ENCODE measurements at regions not wholly inside any gene's neighbourhood (a gene's known extent, or its start where the extent isn't known, plus 50 kb on each side); places are given as distances from the start of the nearest gene placed in this dataset.

- DNase-seq = no peak
Observed at GRCh38 chr17:12388226-12388625, 277.5 kb upstream of the MYOCD start.

- DNase-seq = no peak
Observed at GRCh38 chr17:12389421-12389820, 276.3 kb upstream of the MYOCD start.

DNA sequence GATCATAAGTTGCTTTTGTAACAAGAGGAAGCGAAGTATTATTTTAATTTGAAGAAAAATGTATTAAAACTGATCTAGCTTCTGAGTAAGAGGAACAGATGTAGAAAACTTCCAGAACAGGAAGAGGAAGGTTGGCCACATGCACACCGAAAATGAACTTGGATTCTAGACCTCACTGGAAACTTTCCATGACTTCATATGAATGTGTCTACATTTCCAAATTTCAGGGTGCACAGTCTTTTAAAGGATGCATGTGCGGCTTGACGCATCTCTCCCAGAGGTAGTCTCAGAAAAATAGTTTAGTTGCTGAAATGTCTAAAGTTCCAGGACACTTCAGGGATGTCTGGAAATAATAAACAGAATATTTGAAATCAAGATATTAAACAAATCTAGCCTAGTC is 275.1 kb upstream of the MYOCD start:
- DNase-seq = no peak

- DNase-seq = no peak
Observed at GRCh38 chr17:12391468-12391867, 274.2 kb upstream of the MYOCD start.

GRCh38 chr17:12395733-12396354 is 269.8 kb upstream of the MYOCD start:
- peak; percentile 47 for DNase-seq

DNA sequence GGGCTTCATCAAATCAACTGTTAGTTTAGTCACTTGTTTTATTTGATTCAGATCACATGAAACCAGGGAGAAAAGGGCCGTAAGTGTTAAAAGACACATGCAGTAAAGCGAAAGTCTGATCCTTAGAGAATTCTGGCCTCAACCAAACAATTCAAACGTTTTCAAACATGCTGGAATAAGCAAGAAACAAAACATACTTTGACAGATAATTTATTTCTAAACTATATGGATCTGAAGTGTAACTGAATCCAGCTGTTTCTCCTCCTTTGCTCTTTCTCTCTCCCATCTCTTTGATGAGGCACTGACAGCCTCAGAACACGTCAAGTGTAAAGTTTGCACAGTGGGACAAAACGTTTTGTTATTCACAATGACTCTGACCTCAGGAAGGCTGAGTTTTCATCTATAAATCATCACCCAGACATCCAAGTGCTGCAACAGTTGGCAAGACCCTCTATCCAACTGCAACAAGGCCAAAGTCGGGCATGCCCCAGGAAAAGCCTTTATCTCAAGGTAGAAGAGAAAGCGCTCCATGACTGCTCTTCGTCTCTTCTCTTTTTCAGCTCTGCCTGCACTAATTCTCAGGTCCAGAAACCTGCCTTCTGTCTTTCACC is 267.1 kb upstream of the MYOCD start:
- no peak for DNase-seq

DNA sequence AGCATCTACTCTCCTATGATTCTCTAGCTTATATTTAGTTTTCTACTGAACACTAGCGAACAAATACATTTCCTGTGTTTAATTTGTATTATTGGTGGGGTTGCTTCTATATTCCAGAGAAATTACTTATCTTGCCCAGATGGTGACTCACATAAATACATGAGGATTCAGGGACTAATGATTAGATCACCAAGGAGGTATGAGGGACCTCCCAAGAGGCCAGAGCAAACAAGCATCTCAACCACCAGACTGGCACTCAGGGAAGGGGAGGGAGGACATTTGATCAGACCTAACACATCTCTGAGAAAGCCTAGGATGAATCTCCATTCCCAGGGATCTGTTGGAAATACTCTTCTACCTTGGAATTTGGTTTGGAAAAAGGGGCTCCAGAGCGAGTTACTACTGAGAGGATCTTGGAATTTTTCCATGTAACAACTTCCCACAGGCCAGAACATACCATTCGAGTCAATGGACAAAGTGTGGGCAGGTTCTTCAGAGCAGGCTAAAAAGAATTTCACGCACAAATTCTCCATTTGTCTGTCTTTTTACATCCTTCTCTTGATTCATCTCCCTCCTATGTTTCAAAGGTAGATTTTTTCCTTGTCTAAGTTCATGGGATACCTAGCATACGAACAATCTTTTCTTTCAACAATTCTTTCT is 262.6 kb upstream of the MYOCD start:
- no peak for DNase-seq

- DNase-seq = no peak
Observed at GRCh38 chr17:12403881-12404398, 261.8 kb upstream of the MYOCD start.

DNA sequence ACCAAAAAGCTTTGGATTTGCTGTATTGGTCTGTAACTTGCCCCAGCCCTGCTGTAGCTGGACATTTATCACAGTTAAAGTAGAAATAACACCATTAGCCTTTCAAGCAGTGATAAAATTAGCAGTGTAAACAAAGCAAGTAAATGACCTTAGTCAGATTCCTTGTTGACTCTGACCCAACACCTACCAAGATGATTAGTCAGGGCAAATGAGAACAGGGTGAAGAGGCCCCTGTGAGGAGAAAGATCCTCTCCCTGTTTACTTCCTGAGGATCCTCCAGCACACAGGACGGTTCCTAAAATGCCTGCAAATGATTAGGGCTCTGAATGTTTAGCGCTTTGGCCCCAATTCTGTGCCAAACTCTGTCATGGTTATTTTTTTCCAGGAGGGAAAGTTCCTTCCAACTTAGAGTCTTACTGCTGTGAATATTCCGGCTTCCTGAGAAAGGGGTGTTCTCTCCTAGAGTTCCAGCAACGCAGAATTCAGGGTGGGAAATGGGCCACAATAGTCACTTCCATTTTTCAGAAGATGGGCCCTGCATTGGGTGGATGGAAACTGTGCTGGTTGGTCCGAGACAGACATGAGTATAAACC is 259.0 kb upstream of the MYOCD start:
- no peak for DNase-seq

GRCh38 chr17:12407495-12408252 is 258.0 kb upstream of the MYOCD start:
- DNase-seq = no peak

- DNase-seq = no peak
Observed at GRCh38 chr17:12409082-12409481, 256.6 kb upstream of the MYOCD start.

- DNase-seq = no peak
Observed at GRCh38 chr17:12410717-12411116, 255.0 kb upstream of the MYOCD start.

DNA sequence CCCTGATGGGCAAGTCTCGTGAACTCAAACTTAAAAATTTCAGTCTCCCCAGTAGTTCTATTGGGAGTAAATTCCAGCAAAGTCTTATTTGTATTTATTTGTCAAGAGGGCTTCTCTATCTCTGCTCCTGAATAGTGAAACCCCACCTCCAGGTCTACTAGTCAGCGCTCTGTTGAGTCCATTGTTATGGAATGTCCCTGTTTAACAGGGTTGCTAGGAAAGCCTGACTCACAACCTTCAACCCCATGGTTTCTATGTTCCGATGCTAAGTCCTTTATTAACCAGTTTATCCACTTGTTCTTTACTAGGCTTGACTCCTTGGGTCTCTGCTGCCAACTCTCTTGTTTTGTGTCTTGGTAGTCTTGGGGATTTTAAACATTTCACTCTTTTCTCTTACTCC is 250.7 kb upstream of the MYOCD start:
- DNase-seq = no peak

DNA sequence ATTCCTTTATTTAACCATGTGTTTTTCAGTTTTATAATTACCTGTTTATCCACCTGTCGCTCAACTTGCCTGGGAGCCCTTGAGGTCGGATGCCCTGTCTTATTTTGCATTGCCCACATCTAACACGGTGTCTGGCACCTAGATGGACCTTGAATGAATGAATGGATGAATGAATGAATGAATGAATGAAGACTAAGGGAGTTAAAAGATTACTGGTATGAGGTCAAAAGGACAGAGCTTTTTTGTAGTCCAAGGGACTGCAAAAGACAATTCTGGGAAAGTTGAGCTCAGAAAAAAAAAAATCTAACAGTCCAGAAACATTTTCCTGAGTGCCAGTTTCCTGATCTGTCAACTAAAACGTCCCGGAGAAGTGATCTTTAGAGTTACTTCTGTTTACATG is 244.6 kb upstream of the MYOCD start:
- no peak for DNase-seq

- DNase-seq = no peak
Observed at GRCh38 chr17:12421646-12422306, 243.9 kb upstream of the MYOCD start.

DNA sequence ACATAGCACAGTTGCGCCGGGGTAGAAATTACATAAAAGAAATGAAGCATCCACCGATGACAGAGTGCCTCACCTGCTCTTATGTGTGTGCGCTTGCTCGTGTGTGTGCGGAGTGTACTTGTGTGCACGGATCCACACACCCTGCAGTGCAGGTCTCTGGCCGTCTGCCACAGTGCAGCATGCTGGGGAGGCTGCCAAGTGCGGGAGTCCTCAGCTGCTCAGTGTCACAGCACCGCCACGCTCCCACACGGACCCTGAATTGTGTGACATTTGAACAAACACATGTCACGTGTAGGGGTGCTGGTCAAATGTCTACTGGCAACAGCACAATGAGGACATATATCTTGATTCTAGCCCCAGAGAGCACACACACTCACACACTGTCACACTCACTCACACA is 243.0 kb upstream of the MYOCD start:
- DNase-seq = no peak

DNA sequence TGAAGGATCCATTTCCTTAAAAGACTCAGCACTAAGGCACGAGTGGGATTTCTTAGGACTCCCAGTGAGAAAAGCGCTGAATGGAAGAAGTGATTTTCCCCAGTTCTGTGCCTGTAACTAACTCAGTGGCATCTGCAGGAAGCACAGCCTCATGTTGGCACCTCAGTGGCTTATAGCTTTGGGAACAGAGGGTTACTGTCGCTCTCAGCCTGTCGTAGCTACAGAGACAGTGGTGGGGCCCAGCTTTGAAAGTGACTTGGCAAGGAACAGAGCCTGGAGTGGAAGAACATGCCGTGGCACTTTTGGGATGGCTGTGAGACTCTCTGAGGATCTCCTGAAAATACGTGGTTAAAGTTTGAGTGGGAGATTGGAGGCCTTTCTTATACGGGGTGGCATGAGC is 242.4 kb upstream of the MYOCD start:
- DNase-seq = no peak

DNA sequence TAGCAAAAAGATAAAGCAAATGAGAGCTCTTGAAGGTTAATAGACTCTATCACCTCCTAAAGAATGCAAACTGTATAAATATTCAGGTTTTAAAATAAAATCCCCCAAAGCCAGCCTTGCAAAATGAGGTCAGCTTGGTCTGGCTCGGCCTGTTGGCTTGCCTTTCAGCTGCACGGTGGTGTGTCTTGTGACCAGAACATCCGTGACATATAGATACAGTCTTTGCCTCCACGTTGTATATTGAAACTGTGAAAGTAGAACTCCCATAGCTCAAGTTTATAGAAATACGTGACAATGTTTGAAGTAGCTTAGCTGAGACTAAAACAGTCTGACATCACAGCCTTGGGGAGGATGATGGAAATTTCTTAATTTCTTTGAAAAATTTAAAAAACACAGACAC is 236.6 kb upstream of the MYOCD start:
- no peak for DNase-seq

GRCh38 chr17:12431188-12431587 is 234.5 kb upstream of the MYOCD start:
- DNase-seq = no peak

- DNase-seq = no peak
Observed at GRCh38 chr17:12438212-12438611, 227.5 kb upstream of the MYOCD start.

DNA sequence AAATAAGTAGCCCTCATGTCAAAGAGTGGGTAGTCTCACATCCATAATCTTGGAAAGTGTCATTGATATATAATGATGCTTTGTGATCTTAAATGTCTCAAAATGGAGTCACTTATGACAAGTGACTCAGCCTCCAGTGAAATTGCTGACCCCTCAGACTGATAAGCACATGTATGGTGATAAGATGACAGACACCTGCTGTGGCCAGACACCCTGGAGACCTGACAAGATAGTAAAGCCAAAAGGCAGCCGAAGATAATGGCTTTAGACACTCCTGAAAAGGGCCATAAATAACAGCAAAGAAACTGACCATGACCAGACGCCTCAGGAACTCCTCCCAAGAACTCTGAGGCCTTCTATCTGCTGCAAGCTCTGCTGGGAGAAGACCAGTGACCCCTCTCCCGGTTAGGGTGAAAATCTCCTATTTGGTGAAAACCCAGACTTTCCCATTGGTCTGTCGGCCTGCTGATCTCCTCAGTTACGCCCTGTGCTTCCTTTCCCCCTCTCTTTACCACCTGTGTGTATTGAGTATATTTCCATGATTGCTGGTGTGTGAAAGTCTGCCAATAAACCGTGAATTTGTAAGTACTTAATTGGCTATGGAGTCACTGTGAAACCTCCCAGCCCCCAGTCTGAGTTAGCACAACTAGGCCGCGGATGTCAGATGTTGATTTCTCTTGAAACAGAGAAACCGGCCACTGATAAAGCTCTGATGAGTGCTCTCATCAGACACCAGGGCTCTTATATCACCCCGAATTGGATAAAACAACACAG is 226.7 kb upstream of the MYOCD start:
- no peak for DNase-seq

- DNase-seq = no peak
Observed at GRCh38 chr17:12445331-12445730, 220.4 kb upstream of the MYOCD start.

Data from hematopoietic multipotent progenitor cell treated with erythropoietin and hydrocortisone succinate and interleukin-3 and kit ligand, for 4 days (in vitro differentiated cells).